ENCODE measurements at regions not wholly inside any gene's neighbourhood (a gene's known extent, or its start where the extent isn't known, plus 50 kb on each side); places are given as distances from the start of the nearest gene placed in this dataset.
A peak's percentile ranks its signal among the peaks of the same experiment; 100 is the strongest.
"Not testable (repeated sequence)": the region's sequence is repeated elsewhere in the genome, so short reads cannot be mapped to it uniquely, and the experiment has no call there.

GRCh38 chr2:31813016-31813415 is 197.8 kb downstream of the MEMO1 start:
- no peak for DNase-seq (ENCODE audit: low read depth)

- DNase-seq (ENCODE audit: low read depth) = peak; percentile 5
Measured at GRCh38 chr2:31812051-31812798, 198.6 kb downstream of the MEMO1 start.

GRCh38 chr2:31811482-31811881 is 199.3 kb downstream of the MEMO1 start:
- no peak for DNase-seq (ENCODE audit: low read depth)

- no peak for DNase-seq (ENCODE audit: low read depth)
Measured at GRCh38 chr2:31810200-31810917, 200.4 kb downstream of the MEMO1 start.

- no peak for DNase-seq (ENCODE audit: low read depth)
Measured at GRCh38 chr2:31805688-31806087, 205.1 kb downstream of the MEMO1 start.

- not testable (repeated sequence) for DNase-seq (ENCODE audit: low read depth)
Measured at GRCh38 chr2:31803481-31804153, 207.2 kb downstream of the MEMO1 start.

GRCh38 chr2:31802711-31803110 is 208.1 kb downstream of the MEMO1 start:
- no peak for DNase-seq (ENCODE audit: low read depth)

GRCh38 chr2:31799282-31799681 is 211.5 kb downstream of the MEMO1 start:
- not testable (repeated sequence) for DNase-seq (ENCODE audit: low read depth)

GRCh38 chr2:31788273-31788672 is 207.5 kb upstream of the SRD5A2 start:
- no peak for DNase-seq (ENCODE audit: low read depth)

GRCh38 chr2:31785876-31786275 is 205.1 kb upstream of the SRD5A2 start:
- no peak for DNase-seq (ENCODE audit: low read depth)

GRCh38 chr2:31784868-31785267 is 204.1 kb upstream of the SRD5A2 start:
- DNase-seq (ENCODE audit: low read depth) = no peak

- not testable (repeated sequence) for DNase-seq (ENCODE audit: low read depth)
Measured at GRCh38 chr2:31783446-31784091, 202.8 kb upstream of the SRD5A2 start.

- DNase-seq (ENCODE audit: low read depth) = no peak
Measured at GRCh38 chr2:31778153-31778552, 197.4 kb upstream of the SRD5A2 start.

GRCh38 chr2:31770741-31771140 is 190.0 kb upstream of the SRD5A2 start:
- DNase-seq (ENCODE audit: low read depth) = no peak

- no peak for DNase-seq (ENCODE audit: low read depth)
Measured at GRCh38 chr2:31765078-31765945, 184.6 kb upstream of the SRD5A2 start.

GRCh38 chr2:31764169-31764568 is 183.4 kb upstream of the SRD5A2 start:
- no peak for DNase-seq (ENCODE audit: low read depth)

- DNase-seq (ENCODE audit: low read depth) = no peak
Measured at GRCh38 chr2:31762085-31762484, 181.3 kb upstream of the SRD5A2 start.

- not testable (repeated sequence) for DNase-seq (ENCODE audit: low read depth)
Measured at GRCh38 chr2:31757351-31757750, 176.6 kb upstream of the SRD5A2 start.

GRCh38 chr2:31748746-31749145 is 168.0 kb upstream of the SRD5A2 start:
- DNase-seq (ENCODE audit: low read depth) = not testable (repeated sequence)

- DNase-seq (ENCODE audit: low read depth) = no peak
Measured at GRCh38 chr2:31748041-31748440, 167.3 kb upstream of the SRD5A2 start.

GRCh38 chr2:31739161-31739560 is 158.4 kb upstream of the SRD5A2 start:
- DNase-seq (ENCODE audit: low read depth) = no peak
